ENCODE measurements at regions not wholly inside any gene's neighbourhood (a gene's known extent, or its start where the extent isn't known, plus 50 kb on each side); places are given as distances from the start of the nearest gene placed in this dataset.

DNA sequence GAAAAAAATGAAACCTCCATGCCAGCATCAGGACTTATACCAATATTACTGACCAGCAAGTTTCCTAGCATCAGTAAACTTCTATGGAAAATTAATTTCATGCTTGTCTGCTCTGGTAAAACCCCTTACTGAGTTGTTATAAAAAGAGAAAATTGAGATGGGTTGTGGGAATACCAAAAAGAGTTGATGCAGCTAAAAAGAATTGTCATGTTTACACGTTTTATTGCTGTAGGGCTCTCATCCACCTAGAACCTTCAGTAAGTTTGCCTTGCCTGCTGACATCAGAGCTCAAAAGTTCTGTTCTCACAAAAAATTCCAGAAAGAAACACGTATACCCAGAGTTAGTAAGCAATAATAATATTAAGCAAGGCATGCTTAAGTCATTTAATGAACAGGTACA lies 641.3 kb upstream of the ZNF385D start:
- TF ChIP-seq, protein P1, sequence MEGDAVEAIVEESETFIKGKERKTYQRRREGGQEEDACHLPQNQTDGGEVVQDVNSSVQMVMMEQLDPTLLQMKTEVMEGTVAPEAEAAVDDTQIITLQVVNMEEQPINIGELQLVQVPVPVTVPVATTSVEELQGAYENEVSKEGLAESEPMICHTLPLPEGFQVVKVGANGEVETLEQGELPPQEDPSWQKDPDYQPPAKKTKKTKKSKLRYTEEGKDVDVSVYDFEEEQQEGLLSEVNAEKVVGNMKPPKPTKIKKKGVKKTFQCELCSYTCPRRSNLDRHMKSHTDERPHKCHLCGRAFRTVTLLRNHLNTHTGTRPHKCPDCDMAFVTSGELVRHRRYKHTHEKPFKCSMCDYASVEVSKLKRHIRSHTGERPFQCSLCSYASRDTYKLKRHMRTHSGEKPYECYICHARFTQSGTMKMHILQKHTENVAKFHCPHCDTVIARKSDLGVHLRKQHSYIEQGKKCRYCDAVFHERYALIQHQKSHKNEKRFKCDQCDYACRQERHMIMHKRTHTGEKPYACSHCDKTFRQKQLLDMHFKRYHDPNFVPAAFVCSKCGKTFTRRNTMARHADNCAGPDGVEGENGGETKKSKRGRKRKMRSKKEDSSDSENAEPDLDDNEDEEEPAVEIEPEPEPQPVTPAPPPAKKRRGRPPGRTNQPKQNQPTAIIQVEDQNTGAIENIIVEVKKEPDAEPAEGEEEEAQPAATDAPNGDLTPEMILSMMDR (IDR thresholded peaks at IDR 0.05; ENCODE audit: insufficient read depth in 1 of 2, low read depth in 1 of 2, low read length in 1 of 2, severe bottlenecking in 1 of 2, unreplicated experiment in 1 of 2), result no peak
- intact Hi-C loops (cut with micrococcal nuclease; ENCODE audit: unreplicated experiment), result no loop called here
- POLR2A ChIA-PET, result no interaction called here
- no peaks in the 10 kb centered on the region for H3K27me3 ChIP-seq (replicated peaks; ENCODE audit: control insufficient read depth, insufficient read depth, low read length)
- Mint-ChIP-seq H3K4me1 (ENCODE audit: low read depth, unreplicated experiment) (no peaks in the 10 kb centered on the region), H3K36me3 (ENCODE audit: insufficient read depth, unreplicated experiment) (no peaks in the 10 kb centered on the region), H3K27ac (ENCODE audit: unreplicated experiment) (no peak overlapping the region), H3K9me3 (ENCODE audit: unreplicated experiment) (no peaks in the 10 kb centered on the region), H3K27me3 (ENCODE audit: insufficient read depth, unreplicated experiment) (peaks cover 5% of the 10 kb centered on the region), H3K4me3 (ENCODE audit: unreplicated experiment) (no peak overlapping the region)
- DNase-seq, result no peak
- CTCF ChIA-PET, result no interaction called here
- H3K4me1 ChIP-seq, result no peaks in the 10 kb centered on the region
- no peaks in the 10 kb centered on the region for H3K36me3 ChIP-seq (ENCODE audit: control insufficient read depth, insufficient read depth, low read length)
- no TSS peak for BruUV-seq (replicated peaks)
- no peak overlapping the region for H3K4me3 ChIP-seq (ENCODE audit: low read depth, low read length)
- no peaks in the 10 kb centered on the region for H3K9me3 ChIP-seq

DNA sequence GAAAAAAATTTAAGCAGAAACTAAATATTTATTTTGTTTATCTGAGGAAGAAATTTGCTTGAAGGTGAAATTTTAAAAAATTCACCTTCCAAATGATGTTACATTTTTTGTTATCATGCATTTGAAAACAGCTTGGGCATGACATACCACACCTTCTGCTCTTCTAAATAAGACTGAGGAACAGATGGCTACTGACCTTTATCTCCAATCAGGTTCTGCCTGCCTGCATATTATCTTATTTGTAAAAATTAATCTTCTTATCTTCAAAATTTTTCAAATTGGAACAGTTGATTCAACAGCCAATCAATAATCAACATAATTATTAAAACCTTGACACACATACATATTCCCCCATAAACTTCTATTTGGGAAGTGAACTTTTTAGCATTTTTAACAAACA lies 641.8 kb upstream of the ZNF385D start:
- no peaks in the 10 kb centered on the region for H3K4me1 ChIP-seq
- peaks cover 2% of the 10 kb centered on the region for H3K27me3 Mint-ChIP-seq (ENCODE audit: insufficient read depth, unreplicated experiment)
- TF ChIP-seq, protein P1 (IDR thresholded peaks at IDR 0.05; ENCODE audit: insufficient read depth in 1 of 2, low read depth in 1 of 2, low read length in 1 of 2, severe bottlenecking in 1 of 2, unreplicated experiment in 1 of 2), result no peak
- intact Hi-C loops (cut with micrococcal nuclease; ENCODE audit: unreplicated experiment), result no loop called here
- BruUV-seq (replicated peaks), result no TSS peak
- DNase-seq, result no peak
- H3K27me3 ChIP-seq (replicated peaks; ENCODE audit: control insufficient read depth, insufficient read depth, low read length), result no peaks in the 10 kb centered on the region
- H3K4me1 Mint-ChIP-seq (ENCODE audit: low read depth, unreplicated experiment), result no peaks in the 10 kb centered on the region
- no peaks in the 10 kb centered on the region for H3K36me3 Mint-ChIP-seq (ENCODE audit: insufficient read depth, unreplicated experiment)
- no peaks in the 10 kb centered on the region for H3K9me3 ChIP-seq
- no peak overlapping the region for H3K4me3 ChIP-seq (ENCODE audit: low read depth, low read length)
- CTCF ChIA-PET, result no interaction called here
- no peaks in the 10 kb centered on the region for H3K9me3 Mint-ChIP-seq (ENCODE audit: unreplicated experiment)
- no peaks in the 10 kb centered on the region for H3K36me3 ChIP-seq (ENCODE audit: control insufficient read depth, insufficient read depth, low read length)
- no peak overlapping the region for H3K27ac Mint-ChIP-seq (ENCODE audit: unreplicated experiment)
- POLR2A ChIA-PET, result no interaction called here
- no peak overlapping the region for H3K4me3 Mint-ChIP-seq (ENCODE audit: unreplicated experiment)

DNA sequence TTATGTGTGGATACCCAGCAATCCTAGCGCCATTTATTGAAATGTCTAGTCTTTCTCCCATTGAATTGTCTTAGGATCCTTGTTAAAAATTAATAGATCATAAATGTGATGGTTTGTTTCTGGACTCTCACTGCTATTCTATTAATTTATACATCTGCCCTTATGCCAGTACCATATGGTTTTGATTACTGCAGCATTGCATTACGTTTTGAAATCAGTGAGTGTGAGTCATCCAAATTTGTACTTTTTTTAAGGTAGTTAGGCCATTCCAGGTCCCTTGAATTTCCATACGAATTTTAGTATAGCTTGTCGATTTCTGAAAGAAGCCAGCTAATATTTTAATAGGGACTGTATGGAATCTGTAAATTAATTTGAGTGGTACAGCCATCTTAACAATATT lies 648.6 kb upstream of the ZNF385D start:
- Histone ChIP-seq H3K4me3 (ENCODE audit: low read depth, low read length) (no peak overlapping the region), H3K36me3 (ENCODE audit: control insufficient read depth, insufficient read depth, low read length) (no peaks in the 10 kb centered on the region), H3K27me3 (replicated peaks; ENCODE audit: control insufficient read depth, insufficient read depth, low read length) (no peaks in the 10 kb centered on the region), H3K9me3 (no peaks in the 10 kb centered on the region), H3K4me1 (no peaks in the 10 kb centered on the region)
- Mint-ChIP-seq H3K27ac (ENCODE audit: unreplicated experiment) (no peak overlapping the region), H3K4me3 (ENCODE audit: unreplicated experiment) (no peak overlapping the region), H3K27me3 (ENCODE audit: insufficient read depth, unreplicated experiment) (no peaks in the 10 kb centered on the region), H3K9me3 (ENCODE audit: unreplicated experiment) (no peaks in the 10 kb centered on the region), H3K4me1 (ENCODE audit: low read depth, unreplicated experiment) (no peaks in the 10 kb centered on the region), H3K36me3 (ENCODE audit: insufficient read depth, unreplicated experiment) (no peaks in the 10 kb centered on the region)
- no peak for DNase-seq
- TF ChIP-seq, protein P1 (IDR thresholded peaks at IDR 0.05; ENCODE audit: insufficient read depth in 1 of 2, low read depth in 1 of 2, low read length in 1 of 2, severe bottlenecking in 1 of 2, unreplicated experiment in 1 of 2), result no peak
- ChIA-PET CTCF (no interaction called here), POLR2A (no interaction called here)
- intact Hi-C loops (cut with micrococcal nuclease; ENCODE audit: unreplicated experiment), result no loop called here
- no TSS peak for BruUV-seq (replicated peaks)

Data from Caco-2 (cell line).